GM23338 (cell line): ENCODE measurements at regions not wholly inside any gene's neighbourhood (a gene's known extent, or its start where the extent isn't known, plus 50 kb on each side); places are given as distances from the start of the nearest gene placed in this dataset.

ENCODE experiments used
- CREB1 ChIP-seq: fragments of 250-450 bp; sonication (Bioruptor Pico); IDR thresholded peaks from 2 replicates; pipeline ENCODE4 v1.5.0; 2020; ENCODE audit warnings: low read depth, mild to moderate bottlenecking, moderate library complexity
- CTCF ChIP-seq, 2 experiments: fragments of 200-600 bp in 1 of 2; sonication (generic) in 1 of 2; conservative IDR thresholded peaks; 2 replicates each; pipeline versions ENCODE4 v1.5.1 to v1.6.1; 2016 to 2017; ENCODE audit warnings: antibody characterized with exemption in 2 of 2, low read depth in 2 of 2, mild to moderate bottlenecking in 2 of 2, moderate library complexity in 1 of 2
- EZH2 ChIP-seq: fragments of 200-600 bp; sonication (generic); IDR thresholded peaks from one replicate; pipeline ENCODE4 v1.8.0; 2017; ENCODE audit warnings: antibody characterized with exemption, mild to moderate bottlenecking, low read depth; ENCODE audit not compliant: unreplicated experiment
- EZH2phosphoT487 ChIP-seq: fragments of 200-600 bp; sonication (generic); IDR thresholded peaks from one replicate; pipeline ENCODE4 v1.8.1; 2018; ENCODE audit warnings: antibody characterized with exemption; ENCODE audit not compliant: unreplicated experiment
- POLR2AphosphoS5 ChIP-seq: IDR thresholded peaks from 2 replicates; pipeline ENCODE4 v1.6.1; 2016; ENCODE audit warnings: antibody characterized with exemption, low read depth
- STAT1 ChIP-seq: IDR thresholded peaks from one replicate; pipeline ENCODE4 v1.6.1; 2016; ENCODE audit warnings: antibody characterized with exemption; ENCODE audit not compliant: unreplicated experiment

GRCh38 chr1:216905781-216906180, 182.6 kb upstream of the ESRRG start:
- TF ChIP-seq CTCF (conservative IDR thresholded peaks at IDR 0.05; ENCODE audit: low read depth in 2 of 2) = no peak
- TF ChIP-seq POLR2AphosphoS5 = no peak
- TF ChIP-seq EZH2phosphoT487 = no peak
- TF ChIP-seq EZH2 = no peak
- no peak for TF ChIP-seq CREB1
- no peak for TF ChIP-seq STAT1
